Non-pigmented ciliary epithelial cell (primary cell): ENCODE measurements at regions not wholly inside any gene's neighbourhood (a gene's known extent, or its start where the extent isn't known, plus 50 kb on each side); places are given as distances from the start of the nearest gene placed in this dataset.
"Not testable (repeated sequence)": the region's sequence is repeated elsewhere in the genome, so short reads cannot be mapped to it uniquely, and the experiment has no call there.

Experiments
- DNase-seq: peaks from one replicate; pipeline ENCODE4 v3.0.0-alpha.2; 2010; ENCODE audit warnings: low read depth

DNA sequence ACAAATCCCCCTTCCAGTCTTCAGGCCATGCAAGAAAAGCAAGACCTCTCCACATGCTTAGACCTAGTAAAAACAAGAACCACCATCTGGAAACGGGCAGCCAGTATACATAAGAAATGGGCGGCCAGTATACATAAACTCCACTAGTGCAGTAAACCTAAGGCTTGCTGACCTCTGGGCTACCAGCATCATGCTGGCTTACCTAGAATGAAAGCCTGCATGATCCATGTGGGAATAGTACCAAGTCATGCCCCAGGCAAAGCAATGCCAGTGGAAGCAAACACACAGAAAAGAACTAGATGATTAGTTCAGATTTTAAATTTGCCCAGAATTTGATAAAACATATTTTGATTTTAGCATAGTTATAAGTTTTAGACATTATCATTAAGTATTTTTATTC, 1346.4 kb downstream of the EFNA5 start:
- DNase-seq = no peak

DNA sequence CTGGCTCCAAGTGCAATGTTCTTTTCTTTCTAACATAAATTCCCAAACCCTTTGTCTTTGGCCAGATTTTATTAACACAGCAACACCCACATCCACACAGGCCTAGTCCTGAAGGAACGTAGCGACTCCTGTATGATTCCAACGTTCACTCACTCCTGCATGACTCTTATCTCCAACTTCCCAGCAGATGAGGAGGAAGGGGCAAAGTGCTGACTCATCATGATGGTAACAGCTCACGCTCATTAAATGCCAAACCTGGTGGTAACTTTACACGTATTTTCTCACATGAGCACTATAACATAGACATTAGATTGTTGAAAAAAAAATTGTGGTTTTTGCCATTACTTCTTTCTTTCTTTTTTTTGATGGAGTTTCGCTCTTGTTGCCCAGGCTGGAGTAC, 1349.5 kb downstream of the EFNA5 start:
- no peak for DNase-seq

DNA sequence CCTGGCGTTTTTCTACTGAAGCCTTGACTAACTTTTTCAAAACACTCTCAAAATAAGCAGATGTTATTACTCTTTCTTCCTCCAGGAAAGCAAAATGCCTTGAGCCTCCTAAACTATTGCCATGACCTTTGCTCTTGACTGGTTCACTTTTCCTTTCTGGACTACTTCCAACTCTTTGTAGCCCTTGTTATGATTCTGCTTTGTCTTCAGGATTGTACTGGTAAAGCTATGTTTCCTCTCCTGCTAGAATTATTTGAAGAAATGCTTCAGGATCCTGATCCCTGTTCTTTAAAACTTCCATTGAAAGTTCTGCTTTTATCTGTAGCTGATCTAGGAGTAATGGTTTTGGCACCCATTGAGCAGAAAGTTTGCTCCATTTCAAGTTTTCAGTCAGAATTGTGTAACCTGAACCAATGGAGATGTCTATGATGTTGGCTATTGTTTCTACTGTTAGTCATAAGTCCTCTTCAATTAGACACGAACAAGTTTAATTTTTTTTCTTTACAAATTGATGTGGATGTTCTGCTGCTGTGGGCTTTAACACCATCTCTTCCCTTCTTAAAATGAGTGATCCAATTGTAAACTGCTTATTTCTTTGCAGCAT, 1356.4 kb downstream of the EFNA5 start:
- no peak for DNase-seq

DNA sequence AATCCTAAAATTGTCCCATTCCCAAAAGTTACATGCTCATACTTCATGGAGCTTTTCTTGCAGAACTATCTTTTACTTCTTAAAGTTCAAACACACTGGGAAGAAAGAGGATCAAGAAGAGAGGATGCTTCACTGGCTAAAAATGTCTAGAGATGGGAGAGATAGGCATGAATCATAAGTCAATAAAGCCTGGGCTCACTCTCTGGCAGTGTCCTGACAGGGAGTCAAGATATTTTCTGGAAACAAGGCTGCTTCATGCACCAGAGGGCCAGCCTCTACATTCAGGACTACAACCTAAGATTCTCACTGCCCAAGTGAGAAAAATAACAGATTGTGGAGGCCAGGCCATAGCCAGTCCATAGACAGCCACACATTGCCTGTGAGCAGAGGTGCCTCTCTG, 1358.4 kb downstream of the EFNA5 start:
- DNase-seq = no peak

DNA sequence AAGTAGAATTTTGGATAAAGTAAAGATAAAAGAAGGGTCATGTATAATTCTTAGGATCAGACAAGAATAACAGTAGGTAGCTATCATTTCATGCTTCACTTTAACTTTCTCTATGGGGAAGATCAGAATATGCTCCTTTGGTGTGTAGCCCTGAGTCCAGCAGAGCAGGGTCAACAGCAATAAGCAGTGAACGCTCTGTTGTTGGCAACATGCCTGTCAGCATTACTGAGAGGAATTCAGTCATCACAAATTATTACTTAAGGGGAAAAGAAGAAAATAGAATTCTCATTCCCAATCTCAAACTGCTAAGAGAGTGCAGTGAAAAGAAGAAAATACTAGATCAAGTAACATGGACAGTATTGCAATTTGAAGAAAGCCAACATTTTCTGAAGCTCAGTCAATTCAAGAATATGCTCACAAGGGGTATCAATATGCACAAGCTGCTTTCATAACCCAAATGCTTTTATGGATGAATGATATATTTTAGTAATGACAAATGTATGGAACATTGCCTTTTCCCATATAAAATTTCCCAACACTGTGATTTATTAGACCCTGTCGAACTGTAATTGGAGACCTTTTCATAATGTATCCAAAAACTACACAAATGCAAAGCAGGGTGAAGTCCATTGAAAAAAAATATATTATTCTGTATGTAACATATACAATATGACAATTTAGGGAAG, 1359.4 kb downstream of the EFNA5 start:
- DNase-seq = no peak

DNA sequence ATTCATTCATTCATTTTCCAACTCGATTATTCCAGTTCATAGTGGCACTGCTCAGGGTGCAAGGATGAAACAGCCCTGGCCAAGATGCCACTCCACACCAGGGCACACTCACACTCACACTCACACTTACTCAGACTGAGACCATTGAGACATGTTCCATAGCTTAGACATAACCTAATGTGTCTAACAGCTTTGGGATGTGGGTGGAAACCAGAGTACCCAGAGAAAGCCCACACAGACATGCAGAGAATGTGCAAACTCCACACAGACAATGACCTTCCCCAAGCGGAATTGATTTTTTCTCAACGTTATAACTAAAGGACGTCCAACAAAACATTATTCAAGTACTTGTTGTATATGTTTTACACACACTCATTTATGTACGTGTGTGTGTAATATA, 1363.5 kb downstream of the EFNA5 start:
- no peak for DNase-seq

DNA sequence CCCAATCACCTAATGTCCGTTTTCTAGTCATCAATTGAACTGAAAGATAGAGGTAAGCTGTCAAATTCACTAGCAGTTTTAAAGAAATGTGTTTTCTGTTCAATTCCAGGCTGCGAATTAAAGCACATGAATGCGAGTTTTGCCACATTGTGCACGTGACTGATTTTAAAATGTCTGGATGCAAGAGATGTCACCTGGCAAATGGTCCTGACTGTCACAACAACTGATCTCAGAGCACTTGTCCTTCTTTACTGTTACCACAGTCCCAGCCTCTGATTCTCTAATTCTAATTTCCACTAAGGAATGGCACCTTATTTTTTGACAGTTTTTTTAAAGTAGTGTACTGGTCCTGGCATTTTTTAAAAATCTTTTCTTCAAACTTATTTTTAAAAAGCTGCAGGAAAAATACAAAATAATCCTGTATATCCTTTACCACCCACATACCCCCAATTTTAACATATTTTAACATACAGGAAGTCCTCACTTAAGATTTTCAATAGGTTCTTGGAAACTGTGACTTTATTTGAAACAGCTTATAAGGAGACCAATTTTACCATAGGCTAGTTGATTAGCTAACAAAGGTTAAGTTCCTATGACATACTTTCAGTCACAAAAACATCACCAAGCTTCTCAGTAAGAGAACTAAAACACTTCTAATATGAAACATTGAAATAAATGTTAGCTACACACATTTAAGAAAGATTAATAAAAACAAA, 1364.3 kb downstream of the EFNA5 start:
- no peak for DNase-seq

DNA sequence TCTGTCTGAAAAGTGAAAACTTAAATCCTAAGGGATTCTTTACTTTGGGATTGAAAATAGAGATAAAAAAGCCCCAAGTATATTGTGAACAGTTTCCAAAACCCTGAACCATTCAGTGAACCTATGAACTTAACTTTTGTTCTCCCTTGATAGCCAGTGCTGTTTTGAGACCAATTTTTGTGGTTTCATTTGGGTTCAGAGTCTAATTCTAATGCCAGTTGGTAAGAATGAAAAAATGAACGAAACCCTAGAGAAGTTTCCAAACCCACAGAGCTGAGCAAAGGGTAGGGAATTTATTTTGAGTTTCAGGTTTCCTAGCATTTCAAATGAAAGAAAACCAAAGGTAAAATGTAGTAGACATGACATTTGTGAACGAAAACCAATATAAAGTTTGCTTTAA, 1366.8 kb downstream of the EFNA5 start:
- no peak for DNase-seq

DNA sequence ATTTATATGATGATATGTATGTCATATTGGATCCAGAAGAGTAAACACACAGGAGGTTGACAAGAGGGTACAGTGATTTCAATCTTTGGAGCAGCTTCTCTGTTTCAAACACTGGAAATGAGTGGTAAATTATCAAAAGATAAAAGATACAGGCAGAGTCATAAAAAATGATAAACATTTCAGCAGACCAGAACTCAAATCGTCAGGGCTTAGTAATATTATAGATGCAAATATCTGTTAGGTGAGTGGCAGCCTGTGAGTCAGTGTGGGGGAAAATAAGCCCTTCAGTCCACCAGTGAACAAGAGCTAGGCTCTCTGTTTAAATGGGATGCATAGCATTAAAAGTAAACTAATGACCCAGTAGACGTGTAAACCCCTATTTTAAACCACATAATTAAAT, 1378.1 kb downstream of the EFNA5 start:
- no peak for DNase-seq

DNA sequence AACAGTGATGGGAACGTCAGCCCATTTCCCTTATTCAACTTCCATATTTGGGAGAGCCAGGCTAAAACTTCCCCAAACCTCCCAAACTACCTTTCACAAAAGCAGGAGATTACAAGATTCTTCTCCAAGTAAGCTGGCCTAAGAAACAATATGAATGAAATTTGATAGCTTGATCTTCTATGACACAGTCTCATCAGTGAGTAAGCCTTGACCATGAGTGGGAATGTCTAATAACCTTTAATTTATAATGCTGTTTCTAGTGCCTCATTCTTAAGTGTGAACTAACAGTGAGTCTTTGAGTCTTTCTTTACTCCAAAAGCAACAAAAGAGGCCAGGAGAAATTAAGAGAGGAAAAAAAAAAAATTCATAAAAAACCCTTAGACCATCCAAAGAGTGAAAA, 1379.9 kb downstream of the EFNA5 start:
- DNase-seq = no peak

DNA sequence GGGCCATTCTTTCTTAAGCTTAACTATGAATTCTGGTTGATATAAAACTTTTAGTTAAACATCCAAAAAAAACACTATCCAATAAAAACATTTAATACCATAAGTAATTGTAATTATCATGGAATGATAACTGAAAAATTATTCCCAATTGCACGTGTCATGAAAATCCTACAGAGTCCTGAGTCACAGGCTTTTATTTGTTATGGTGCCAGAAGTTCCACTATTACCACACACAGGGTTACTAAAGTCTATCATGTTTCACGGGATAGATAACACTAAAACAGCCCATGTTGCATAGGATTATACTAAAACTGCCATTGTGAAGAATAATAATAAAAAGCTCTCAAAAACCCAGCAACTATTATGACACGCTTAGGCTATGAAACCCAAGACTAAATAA, 1381.8 kb downstream of the EFNA5 start:
- no peak for DNase-seq

DNA sequence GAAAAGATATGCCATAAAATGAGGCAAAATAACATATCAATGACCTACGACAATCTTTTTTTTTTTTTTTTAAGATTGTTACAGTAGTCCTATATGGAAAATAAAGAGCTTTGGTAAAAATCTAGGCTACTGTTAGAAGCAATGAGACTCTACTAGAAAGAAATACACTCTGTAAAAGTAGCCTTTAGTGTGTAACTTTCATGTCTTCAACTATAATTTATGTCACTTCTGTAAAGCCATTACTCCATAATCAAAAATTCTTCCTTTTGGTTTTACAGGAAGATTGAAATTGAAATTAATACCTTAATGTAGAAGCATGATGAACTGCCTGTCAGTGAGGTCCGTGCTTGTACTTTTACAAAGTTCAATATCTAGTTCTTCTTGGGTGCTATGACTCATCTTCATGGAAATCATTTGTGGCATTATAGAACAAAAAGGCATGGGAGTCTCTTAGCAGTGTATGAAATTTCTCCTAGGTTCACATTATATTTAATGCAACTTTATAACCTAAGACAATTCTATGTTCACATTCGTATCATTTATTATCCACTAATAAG, 1393.1 kb downstream of the EFNA5 start:
- DNase-seq = no peak

DNA sequence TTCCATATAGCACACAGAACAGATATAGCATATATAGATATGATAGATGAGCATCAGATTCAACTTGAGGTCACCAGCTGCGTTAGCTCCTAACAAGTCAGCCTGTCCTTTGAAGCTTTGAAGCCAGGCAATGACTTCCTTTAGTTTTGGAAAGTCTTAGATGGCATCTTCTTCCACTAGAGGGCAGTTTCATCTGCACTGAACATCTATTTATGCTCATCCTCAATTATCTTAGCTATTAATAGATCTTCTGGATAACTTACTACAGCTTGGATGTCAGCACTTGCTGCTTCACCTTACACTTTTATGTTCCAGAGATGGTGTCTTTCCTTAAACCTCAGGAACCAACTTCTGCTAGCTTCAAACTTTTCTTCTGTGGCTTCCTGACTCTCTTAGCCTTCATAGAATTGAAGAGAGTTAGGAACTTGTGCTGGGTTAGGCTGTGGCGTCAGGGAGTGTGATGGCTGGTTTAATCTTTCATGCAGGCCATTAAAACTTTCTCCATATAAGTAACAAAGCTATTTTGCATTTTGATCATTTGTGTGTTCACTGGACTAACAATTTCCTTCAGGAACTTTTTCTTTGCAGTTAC, 1401.4 kb downstream of the EFNA5 start:
- no peak for DNase-seq

DNA sequence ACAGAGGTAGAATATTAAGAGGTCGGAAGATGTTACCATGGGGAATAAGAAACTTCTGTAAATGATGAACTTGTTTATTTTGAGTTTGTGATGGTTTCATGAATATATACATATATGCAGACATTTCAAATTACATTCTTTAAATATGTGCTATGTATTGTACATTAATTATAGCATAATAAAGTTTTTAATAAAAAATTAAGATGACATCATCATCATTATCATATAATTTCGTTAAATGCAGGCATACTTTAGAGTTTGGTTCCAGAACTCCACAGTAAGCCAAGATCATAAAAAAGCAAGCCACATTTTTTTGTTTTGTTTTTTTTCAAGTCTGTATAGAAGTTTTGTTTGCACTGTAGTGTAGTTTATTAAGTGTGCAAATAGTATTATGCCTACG, 1403.5 kb downstream of the EFNA5 start:
- DNase-seq = no peak

DNA sequence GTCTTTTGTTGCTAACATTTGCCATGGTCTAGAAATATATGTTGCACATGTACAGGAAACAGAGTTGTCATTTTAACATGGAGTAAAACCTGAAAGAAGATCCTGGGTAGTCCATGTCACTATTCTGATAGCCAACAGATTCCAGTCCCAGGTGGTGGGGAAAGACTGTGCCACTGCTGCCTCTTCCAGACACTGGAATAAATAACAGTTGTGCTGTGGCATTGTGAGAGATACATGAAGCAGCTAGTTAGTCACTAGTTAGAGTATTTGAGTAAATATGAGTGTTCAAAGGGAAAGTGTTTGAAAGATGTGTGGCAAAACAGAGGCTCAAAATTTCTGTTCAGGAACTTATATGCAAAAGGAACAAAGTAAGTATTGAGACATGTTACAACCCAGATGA, 1408.3 kb downstream of the EFNA5 start:
- no peak for DNase-seq

DNA sequence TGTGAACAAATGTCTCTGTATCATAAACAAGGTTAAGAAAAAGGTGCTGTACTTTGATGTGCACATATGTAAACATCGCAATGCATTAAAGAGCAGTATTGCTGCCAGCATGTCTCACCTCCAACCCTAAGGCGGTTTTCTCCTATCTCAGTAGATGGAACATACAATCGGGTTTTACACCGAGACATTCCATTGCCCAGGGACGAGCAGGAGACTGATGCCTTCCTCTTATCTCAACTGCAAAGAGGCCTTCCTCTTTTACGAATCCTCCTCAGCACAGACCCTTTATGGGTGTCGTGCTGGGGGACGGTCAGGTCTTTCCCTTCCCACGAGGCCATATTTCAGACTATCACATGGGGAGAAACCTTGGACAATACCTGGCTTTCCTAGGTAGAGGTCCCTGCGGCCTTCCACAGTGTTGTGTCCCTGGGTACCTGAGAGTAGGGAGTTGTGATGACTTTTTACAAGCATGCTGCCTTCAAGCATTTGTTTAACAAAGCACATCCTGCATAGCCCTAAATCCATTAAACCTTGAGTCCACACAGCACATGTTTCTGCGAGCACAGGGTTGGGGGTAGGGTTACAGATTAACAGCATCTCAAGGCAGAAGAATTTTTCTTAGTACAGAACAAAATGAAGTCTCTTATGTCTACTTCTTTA, 1411.2 kb downstream of the EFNA5 start:
- not testable (repeated sequence) for DNase-seq

DNA sequence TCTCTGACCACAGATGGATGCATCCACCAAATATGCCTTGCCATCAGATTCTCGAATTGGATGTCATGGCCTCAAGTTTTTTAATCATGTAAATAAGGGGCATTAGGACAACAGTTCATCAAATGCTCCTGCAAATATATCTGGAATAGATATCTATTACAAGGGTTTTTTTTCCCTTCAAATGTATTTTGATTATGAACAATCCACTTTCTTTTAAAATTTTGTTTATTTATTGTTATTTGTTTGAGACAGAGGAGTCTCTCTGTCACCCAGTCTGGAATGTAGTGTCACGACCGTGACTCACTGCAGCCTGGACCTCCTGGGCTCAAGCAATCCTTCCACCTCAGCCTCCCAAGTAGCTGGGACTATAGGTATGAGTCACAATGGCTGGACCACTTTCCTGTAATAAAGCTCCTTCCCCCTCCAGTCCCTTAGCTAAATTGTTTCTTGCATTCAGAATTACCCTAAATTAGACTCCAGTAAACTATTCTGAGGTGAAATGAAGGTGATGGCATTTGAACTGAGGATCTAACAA, 1412.1 kb downstream of the EFNA5 start:
- no peak for DNase-seq

DNA sequence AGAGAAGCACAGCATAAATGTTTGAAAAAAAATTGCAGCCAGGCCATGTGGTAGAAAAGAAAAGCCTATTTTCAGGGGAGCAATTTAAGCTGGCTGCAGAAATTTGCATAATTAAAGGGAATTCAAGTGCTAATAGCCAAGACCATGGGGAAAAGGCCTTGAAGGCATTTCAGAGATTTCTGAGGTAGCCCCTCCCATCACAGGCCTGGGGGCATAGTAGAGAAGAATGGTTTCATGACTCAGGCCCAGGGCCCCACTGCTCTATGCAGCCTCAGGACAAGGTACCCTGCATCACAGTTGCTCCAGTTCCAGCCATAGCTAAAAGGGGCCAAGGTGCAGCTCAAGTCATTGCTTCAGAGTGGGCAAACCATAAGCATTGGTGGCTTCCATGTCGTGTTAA, 1416.0 kb downstream of the EFNA5 start:
- DNase-seq = no peak

DNA sequence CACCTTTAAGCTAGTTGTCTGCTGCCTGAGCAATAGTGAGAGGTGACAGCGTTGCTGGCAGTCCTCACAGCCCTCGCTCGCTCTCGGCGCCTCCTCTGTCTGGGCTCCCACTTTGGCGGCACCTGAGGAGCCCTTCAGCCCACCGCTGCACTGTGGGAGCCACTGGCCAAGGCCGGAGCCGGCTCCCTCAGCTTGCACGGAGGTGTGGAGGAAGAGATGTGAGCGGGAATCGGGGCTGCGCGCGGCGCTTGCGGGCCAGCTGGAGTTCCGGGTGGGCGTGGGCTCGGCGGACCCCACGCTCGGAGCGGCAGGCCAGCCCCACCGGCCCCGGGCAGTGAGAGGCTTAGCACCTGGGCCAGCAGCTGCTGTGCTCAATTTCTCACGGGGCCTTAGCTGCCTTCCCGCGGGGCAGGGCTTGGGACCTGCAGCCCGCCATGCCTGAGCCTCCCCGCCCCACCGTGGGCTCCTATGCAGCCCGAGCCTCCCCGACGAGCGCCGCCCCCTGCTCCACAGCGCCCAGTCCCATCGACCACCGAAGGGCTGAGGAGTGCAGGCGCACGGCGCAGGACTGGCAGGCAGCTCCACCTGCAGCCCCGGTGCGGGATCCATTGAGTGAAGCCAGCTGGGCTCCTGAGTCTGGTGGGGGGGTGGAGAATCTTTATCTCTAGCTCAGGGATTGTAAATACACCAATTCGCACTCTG, 1424.5 kb downstream of the EFNA5 start:
- not testable (repeated sequence) for DNase-seq

DNA sequence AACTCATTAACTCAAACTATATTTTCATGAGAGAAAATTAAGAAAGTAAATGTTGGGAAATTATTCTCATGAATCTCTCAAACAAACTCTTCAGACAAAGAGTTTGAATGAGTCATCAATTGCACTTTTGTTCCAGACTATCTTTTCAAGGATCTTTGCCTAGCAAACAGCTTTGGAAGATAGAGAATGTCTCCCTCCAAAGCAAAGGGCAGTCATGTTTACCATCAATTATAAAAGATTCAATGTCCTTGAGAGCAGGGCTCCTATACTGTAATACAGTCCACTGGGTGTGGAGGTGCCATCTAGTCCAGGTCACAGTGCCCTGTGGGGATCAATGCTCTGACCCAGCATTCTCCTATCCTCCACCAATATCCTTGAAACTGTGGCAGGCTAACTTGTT, 1429.3 kb downstream of the EFNA5 start:
- no peak for DNase-seq

DNA sequence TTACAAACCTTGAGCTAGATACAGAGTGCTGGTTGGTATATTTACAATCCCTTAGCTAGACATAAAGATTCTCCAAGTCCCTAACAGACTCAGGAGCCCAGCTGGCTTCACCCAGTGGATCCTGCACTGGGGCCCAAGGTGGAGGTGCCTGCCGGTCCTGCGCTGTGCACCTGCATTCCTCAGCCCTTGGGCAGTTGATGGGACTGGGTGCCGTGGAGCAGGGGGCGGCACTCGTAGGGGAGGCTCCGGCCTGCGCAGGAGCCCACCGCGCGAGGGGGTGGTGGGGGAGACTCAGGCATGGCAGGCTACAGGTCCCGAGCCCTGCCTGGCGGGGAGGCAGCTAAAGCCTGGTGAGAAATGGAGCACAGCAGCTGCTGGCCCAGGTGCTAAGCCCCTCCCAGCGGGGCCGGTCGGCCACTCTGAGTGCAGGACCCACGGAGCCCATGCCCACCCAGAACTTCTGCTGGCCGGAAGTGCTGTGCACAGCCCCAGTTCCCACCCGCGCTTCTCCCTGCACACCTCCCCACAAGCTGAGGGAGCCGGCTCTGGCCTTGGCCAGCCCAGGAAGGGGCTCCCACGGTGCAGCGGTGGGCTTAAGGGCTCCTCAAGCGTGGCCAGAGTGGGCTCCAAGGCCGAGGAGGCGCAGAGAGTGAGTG, 1464.7 kb downstream of the EFNA5 start:
- DNase-seq = no peak
